ENCODE measurements at regions not wholly inside any gene's neighbourhood (a gene's known extent, or its start where the extent isn't known, plus 50 kb on each side); places are given as distances from the start of the nearest gene placed in this dataset.
"Not testable (repeated sequence)": the region's sequence is repeated elsewhere in the genome, so short reads cannot be mapped to it uniquely, and the experiment has no call there.

GRCh38 chrX:130512534-130512933 is 110.7 kb downstream of the RBMX2 start:
- TF ChIP-seq CTCF, POLR2AphosphoS5, POLR2A (IDR thresholded peaks at IDR 0.05): not testable (repeated sequence)

All from prostate gland (tissue), 2 donors.